ENCODE measurements at regions not wholly inside any gene's neighbourhood (a gene's known extent, or its start where the extent isn't known, plus 50 kb on each side); places are given as distances from the start of the nearest gene placed in this dataset.

GRCh38 chr16:82481455-82481854 lies 145.3 kb upstream of the CDH13 start:
- CTCF ChIA-PET, result interaction anchor here (1.0 kb wide), 1 partner anchor 25 kb away, joined by 3 read pairs; no protein-coding TSS in a partner anchor
- no peaks in the 10 kb centered on the region for H3K4me1 ChIP-seq (ENCODE audit: control insufficient read depth in 1 of 2, insufficient read depth in 2 of 2, low read depth in 1 of 2, low read length in 1 of 2)
- H2AFZ ChIP-seq (ENCODE audit: low read depth), result no peak overlapping the region
- H3K36me3 ChIP-seq (replicated peaks in 1 of 2; ENCODE audit: control insufficient read depth in 1 of 2, insufficient read depth in 2 of 2, low read length in 1 of 2), result no peaks in the 10 kb centered on the region
- H3K9ac ChIP-seq, result no peak overlapping the region
- TF ChIP-seq CTCF (IDR thresholded peaks at IDR 0.05), result no peak
- no peak for TF ChIP-seq PBX3 (IDR thresholded peaks at IDR 0.05)
- no peak for TF ChIP-seq RFX5 (IDR thresholded peaks at IDR 0.05; ENCODE audit: low read length)
- no peak for TF ChIP-seq RCOR1 (IDR thresholded peaks at IDR 0.05; ENCODE audit: low read length)
- TF ChIP-seq ELF1 (IDR thresholded peaks at IDR 0.05), result no peak
- TF ChIP-seq YY1 (IDR thresholded peaks at IDR 0.05; ENCODE audit: low read depth), result no peak
- TF ChIP-seq USF2 (IDR thresholded peaks at IDR 0.05; ENCODE audit: borderline replicate concordance, low read depth, low read length), result no peak
- TF ChIP-seq USF1 (IDR thresholded peaks at IDR 0.05; ENCODE audit: borderline replicate concordance, low read depth), result no peak
- TF ChIP-seq GABPA (IDR thresholded peaks at IDR 0.05; ENCODE audit: low read depth), result no peak
- TF ChIP-seq TCF12 (IDR thresholded peaks at IDR 0.05), result no peak
- TF ChIP-seq JUND (IDR thresholded peaks at IDR 0.05), result no peak
- H3K9me3 ChIP-seq, result no peaks in the 10 kb centered on the region
- no peak overlapping the region for H3K4me2 ChIP-seq
- no peak overlapping the region for H3K27ac ChIP-seq (ENCODE audit: low read depth in 2 of 2, low read length in 1 of 2)
- no peak for DNase-seq
- no peaks in the 10 kb centered on the region for H3F3A ChIP-seq (replicated peaks; ENCODE audit: insufficient read depth)
- H3K27me3 ChIP-seq (ENCODE audit: insufficient read depth), result 0 out of 2 replicates have a peak, but pooled peaks cover 5% of the 10 kb centered on the region
- WGBS (ENCODE audit: low lambda C conversion rate), result 4% methylated on average over 3 of the region's 3 CpGs
- POLR2A ChIA-PET, result no interaction called here
- H3K9me2 ChIP-seq, result no peaks in the 10 kb centered on the region
- no peaks in the 10 kb centered on the region for H4K20me1 ChIP-seq (ENCODE audit: insufficient read depth)
- no peaks in the 10 kb centered on the region for H3K79me2 ChIP-seq (ENCODE audit: insufficient read depth)
- no peak overlapping the region for H3K4me3 ChIP-seq (ENCODE audit: low read depth in 2 of 2, low read length in 1 of 2)

GRCh38 chr16:82476786-82477185 lies 150.0 kb upstream of the CDH13 start:
- CTCF ChIA-PET, result interaction anchor here (1.3 to 1.8 kb wide), 2 partner anchors 20 to 214 kb away, joined by 3 to 5 read pairs; no protein-coding TSS in a partner anchor

More at GRCh38 chr16:82476786-82477185, 150.0 kb upstream of the CDH13 start:
- H3K36me3 ChIP-seq (replicated peaks in 1 of 2; ENCODE audit: control insufficient read depth in 1 of 2, insufficient read depth in 2 of 2, low read length in 1 of 2), result no peaks in the 10 kb centered on the region
- no peak overlapping the region for H3K4me2 ChIP-seq
- no peak overlapping the region for H3K4me3 ChIP-seq (ENCODE audit: low read depth in 2 of 2, low read length in 1 of 2)
- no peaks in the 10 kb centered on the region for H3K79me2 ChIP-seq (ENCODE audit: insufficient read depth)
- POLR2A ChIA-PET, result no interaction called here
- H3K27ac ChIP-seq (ENCODE audit: low read depth in 2 of 2, low read length in 1 of 2), result no peak overlapping the region
- H3K27me3 ChIP-seq (ENCODE audit: insufficient read depth), result 0 out of 2 replicates have a peak, but pooled peaks cover under 1% of the 10 kb centered on the region
- H3K4me1 ChIP-seq (ENCODE audit: control insufficient read depth in 1 of 2, insufficient read depth in 2 of 2, low read depth in 1 of 2, low read length in 1 of 2), result no peaks in the 10 kb centered on the region
- H3K9ac ChIP-seq, result no peak overlapping the region
- H4K20me1 ChIP-seq (ENCODE audit: insufficient read depth), result no peaks in the 10 kb centered on the region
- no peaks in the 10 kb centered on the region for H3K9me3 ChIP-seq
- H3F3A ChIP-seq (replicated peaks; ENCODE audit: insufficient read depth), result no peaks in the 10 kb centered on the region
- no peak for DNase-seq
- TF ChIP-seq TAF1 (IDR thresholded peaks at IDR 0.05; ENCODE audit: borderline replicate concordance, low read depth, low read length) (no peak), RXRA (IDR thresholded peaks at IDR 0.05; ENCODE audit: borderline replicate concordance, low read depth) (no peak), MAX (IDR thresholded peaks at IDR 0.05; ENCODE audit: low read depth) (no peak), TEAD4 (IDR thresholded peaks at IDR 0.05; ENCODE audit: borderline replicate concordance, insufficient read depth) (no peak), MXI1 (IDR thresholded peaks at IDR 0.05; ENCODE audit: low read depth, low read length) (no peak), YY1 (IDR thresholded peaks at IDR 0.05; ENCODE audit: low read depth) (no peak), NRF1 (IDR thresholded peaks at IDR 0.05; ENCODE audit: low read depth, low read length) (no peak)
- no peaks in the 10 kb centered on the region for H3K9me2 ChIP-seq
- H2AFZ ChIP-seq (ENCODE audit: low read depth), result no peak overlapping the region
- WGBS (ENCODE audit: low lambda C conversion rate), result 40% methylated on average over 5 of the region's 5 CpGs

All from SK-N-SH (cell line).